ENCODE measurements at regions not wholly inside any gene's neighbourhood (a gene's known extent, or its start where the extent isn't known, plus 50 kb on each side); places are given as distances from the start of the nearest gene placed in this dataset.
"Not testable (repeated sequence)": the region's sequence is repeated elsewhere in the genome, so short reads cannot be mapped to it uniquely, and the experiment has no call there.

GRCh38 chr16:63481060-63481459 lies 1444.8 kb upstream of the CDH8 start:
- no peak for DNase-seq (ENCODE audit: low spot score)

GRCh38 chr16:63473725-63474124 lies 1437.5 kb upstream of the CDH8 start:
- DNase-seq (ENCODE audit: low spot score): no peak

- no peak for DNase-seq (ENCODE audit: low spot score)
Observed at GRCh38 chr16:63467513-63467912, 1431.3 kb upstream of the CDH8 start.

- DNase-seq (ENCODE audit: low spot score): no peak
Observed at GRCh38 chr16:63462316-63462715, 1426.1 kb upstream of the CDH8 start.

DNA sequence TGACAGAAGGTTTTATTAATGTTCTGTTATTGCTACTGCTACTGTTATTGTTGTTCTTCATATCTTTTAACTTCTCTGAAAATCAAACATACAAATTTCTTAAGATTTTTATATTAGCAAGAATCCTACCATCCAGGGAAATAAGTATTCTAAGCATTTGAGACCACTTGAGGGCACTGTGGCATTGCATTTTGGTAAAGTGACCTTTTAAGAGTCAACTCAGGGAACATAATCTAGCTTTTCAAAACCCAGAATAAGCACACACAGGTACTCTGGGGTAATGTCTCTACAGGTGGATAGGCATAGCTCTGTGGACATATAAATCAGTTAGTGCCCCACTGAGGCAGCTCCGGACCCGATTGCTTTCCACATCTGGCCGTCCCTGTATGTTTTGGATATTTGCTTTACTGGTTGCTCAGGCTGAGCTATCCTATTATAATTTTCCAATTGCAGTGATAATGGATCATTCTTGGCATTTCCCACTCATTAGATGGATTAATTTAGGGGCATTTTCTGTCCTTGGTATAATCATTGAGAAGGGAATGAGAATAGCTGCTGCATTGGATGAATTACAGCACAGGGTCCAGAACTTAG lies 1425.1 kb upstream of the CDH8 start:
- peak; percentile 0 for DNase-seq (ENCODE audit: low spot score)

DNA sequence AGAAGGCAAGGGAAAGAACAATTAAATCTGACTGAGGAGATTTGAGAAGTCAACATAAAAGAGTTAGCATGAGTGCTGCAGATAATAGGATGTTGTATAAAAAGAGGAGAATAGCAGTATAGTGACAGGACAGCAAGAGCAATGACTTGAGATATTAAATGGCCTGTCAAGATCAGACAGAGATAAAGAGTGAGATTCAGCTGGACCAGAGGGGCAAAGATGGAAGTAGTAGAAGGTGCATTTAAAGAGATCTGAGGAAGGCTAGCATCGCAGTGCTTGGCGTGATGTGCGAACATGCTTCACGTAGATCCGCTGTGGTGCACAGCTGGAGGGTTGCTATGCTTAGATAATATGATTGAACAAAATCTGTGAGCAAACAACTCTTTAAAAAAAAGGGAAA lies 1422.6 kb upstream of the CDH8 start:
- no peak for DNase-seq (ENCODE audit: low spot score)

DNA sequence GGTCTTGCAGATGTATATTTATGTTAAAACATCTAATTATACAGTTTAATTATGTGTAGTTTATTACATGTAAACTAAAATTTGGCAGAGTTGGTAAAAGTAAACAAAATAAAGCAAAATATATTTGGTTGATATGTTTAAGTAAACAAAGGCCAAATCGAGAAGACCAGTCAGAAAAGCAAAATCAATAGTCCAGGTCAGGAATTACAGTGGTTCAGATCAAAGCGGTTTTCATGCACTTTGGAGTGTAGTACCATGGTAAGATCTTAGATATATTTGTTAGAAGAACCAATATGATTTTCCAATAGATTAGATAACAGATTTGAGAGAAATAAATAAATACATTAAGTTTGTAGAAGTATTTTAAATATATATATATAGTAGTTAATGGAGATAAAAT lies 1421.6 kb upstream of the CDH8 start:
- DNase-seq (ENCODE audit: low spot score): no peak

DNA sequence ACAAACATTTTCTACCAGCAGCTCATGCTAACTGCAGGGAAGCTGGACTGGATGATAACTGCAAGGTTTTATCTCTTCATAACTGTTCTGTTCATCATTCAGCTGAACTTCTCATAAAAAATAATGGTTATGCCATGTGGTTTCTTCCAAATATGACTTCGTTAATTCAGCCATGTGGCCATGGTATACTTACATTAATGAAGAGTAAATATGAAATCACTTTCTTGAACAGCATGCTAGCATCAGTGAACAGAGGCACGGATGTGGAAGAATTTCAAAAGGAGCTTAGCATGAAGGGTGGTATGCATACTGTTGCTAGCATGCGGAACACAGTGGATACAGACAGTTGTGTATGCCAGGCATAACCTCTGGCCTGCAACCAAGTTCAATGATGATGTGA lies 1417.0 kb upstream of the CDH8 start:
- DNase-seq (ENCODE audit: low spot score): no peak

- no peak for DNase-seq (ENCODE audit: low spot score)
Observed at GRCh38 chr16:63447121-63447520, 1410.9 kb upstream of the CDH8 start.

DNA sequence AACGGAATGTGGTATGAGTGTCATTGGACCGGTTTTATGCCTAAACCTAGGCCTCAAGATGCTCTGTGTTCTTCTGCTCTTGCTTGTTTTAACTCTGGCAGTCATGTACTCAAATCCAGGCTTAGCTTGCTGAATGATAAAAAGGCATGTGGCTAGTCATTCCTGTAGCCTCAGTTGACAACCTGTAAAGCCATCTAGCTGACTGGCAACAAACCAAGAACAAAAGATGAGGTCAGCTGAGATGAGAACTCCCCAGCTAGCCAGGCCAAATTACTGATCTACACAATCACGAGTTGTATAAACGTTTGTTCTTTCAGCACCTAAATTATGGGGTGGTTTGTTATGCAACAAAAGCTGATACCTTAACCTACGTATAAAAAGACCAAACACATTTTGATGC lies 1406.0 kb upstream of the CDH8 start:
- no peak for DNase-seq (ENCODE audit: low spot score)

GRCh38 chr16:63426275-63426870 lies 1390.1 kb upstream of the CDH8 start:
- DNase-seq (ENCODE audit: low spot score): no peak

GRCh38 chr16:63422715-63423114 lies 1386.5 kb upstream of the CDH8 start:
- no peak for DNase-seq (ENCODE audit: low spot score)

GRCh38 chr16:63416712-63417111 lies 1380.5 kb upstream of the CDH8 start:
- no peak for DNase-seq (ENCODE audit: low spot score)

GRCh38 chr16:63415014-63415413 lies 1378.8 kb upstream of the CDH8 start:
- no peak for DNase-seq (ENCODE audit: low spot score)

- DNase-seq (ENCODE audit: low spot score): no peak
Observed at GRCh38 chr16:63410594-63410993, 1374.4 kb upstream of the CDH8 start.

DNA sequence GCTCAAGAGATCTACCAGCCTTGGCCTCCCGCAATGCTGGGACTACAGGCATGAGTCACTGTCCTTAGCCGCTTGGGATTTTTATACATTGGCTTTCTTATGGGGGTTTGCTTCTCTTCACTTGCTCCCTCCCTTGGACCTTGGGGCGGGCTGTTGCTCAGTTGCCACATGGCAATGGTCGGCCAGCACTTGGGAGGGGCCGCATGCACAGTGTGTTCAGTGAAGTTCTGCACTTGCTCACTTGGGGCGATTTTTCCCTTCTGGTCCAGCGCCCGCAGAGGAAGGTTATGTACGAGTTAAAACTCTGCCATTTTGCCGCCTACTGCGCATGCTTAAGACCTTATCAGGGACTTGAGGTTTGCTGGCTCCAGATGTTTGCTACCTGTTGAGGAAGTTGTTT lies 1367.6 kb upstream of the CDH8 start:
- no peak for DNase-seq (ENCODE audit: low spot score)

DNA sequence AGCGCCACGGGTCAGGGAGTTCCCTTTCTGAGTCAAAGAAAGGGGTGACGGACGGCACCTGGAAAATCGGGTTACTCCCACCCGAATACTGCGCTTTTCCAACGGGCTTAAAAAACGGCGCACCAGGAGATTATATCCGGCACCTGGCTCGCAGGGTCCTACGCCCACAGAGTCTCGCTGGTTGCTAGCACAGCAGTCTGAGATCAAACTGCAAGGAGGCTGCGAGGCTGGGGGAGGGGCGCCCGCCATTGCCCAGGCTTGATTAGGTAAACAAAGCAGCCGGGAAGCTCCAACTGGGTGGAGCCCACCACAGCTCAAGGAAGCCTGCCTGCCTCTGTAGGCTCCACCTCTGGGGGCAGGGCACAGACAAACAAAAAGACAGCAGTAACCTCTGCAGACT lies 1352.0 kb upstream of the CDH8 start:
- not testable (repeated sequence) for DNase-seq (ENCODE audit: low spot score)

GRCh38 chr16:63385714-63386432 lies 1349.6 kb upstream of the CDH8 start:
- no peak for DNase-seq (ENCODE audit: low spot score)

DNA sequence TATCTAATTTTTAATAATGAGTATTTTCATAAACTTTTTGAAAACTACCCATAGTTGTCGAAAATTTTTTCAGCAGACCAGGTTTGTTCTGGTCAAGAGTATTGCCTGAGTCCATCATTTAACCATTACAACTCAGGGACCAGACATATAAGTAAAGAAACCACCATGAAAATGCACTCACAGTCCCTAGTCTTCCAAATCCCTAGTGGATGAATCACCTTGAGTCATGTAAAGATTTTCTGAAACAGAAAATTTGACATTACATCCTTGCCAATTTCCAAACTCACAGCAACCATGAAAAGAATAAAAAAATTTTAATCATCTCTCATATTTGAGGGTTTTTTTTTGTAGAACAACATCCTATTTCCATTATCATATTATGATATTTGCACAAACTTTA lies 1337.5 kb upstream of the CDH8 start:
- no peak for DNase-seq (ENCODE audit: low spot score)

GRCh38 chr16:63372815-63373214 lies 1336.6 kb upstream of the CDH8 start:
- DNase-seq (ENCODE audit: low spot score): no peak

DNA sequence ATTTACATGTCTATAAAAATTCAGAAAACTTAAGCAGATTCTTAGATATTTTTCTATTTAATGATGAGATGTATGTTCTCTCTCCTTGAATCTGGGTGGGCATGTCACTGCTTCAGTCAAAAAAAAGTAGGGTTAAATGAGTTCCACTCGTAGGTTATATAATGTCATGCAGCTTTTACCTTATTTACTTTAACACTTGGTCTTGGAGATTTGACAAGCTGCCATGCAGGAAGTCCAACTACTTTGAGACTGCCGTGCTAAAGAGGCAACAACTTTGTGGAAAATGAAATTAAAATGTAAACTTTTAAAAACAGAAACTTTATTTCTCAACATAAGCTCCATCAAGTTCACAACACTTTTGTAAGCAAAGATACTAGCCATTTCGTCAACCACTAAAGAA lies 1336.0 kb upstream of the CDH8 start:
- no peak for DNase-seq (ENCODE audit: low spot score)

DNA sequence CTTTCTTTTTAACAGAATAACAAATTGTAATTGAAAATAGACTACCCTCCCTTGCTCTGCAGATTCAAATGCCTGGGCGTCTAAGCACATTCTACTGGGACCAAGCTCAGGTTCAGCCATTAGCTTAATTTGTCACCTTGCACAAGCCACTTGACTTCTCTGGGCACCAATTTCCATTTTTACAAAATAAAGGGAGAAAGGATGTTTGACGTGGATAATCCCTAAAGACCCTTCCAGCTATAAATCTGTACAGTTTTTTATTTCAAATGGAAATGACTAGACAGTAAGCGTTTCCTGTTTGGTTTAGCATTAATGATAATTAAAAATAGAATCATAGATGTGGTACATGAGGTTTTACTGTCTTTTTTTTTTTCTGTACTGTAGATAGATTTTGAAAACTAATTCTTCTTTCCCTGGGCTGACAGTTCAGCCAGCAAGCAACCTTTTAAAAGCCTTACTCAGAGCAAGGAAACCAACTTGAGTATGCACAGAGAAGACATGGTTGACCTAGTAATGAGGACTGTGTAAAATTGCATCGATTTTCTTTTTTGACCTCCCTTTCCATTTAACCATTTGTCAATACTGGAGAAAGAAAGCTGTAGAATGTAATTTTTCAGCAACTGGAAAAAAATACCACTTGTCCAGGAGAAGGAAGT lies 1329.5 kb upstream of the CDH8 start:
- no peak for DNase-seq (ENCODE audit: low spot score)

DNA sequence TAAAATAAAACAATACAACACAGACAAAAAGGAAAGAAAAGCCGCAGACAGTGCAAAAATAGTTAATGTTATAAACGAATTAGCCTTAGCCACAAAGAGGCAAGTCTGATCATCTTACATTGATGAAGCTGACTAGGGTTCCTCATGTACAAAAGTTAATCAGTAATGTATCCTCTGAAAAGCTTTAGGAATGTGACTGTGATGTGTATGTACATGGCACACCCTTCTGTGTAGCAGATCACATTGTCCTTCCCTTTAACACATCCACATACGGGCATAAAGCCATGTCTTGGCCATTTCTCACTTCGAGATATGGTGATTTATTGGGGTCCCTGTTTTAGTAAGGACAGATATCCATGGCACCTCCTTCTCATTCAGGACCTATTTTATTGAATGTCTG lies 1327.5 kb upstream of the CDH8 start:
- no peak for DNase-seq (ENCODE audit: low spot score)

All from AG08396 (cell line).